NCI-H526 treated with DMSO at 0.1 percent for 48 hours (cell line): ENCODE measurements at regions not wholly inside any gene's neighbourhood (a gene's known extent, or its start where the extent isn't known, plus 50 kb on each side); places are given as distances from the start of the nearest gene placed in this dataset.

Experiments used
- DNase-seq: peaks from one replicate; lab custom pipeline; 2025; lab: John Stamatoyannopoulos, UW

- DNase-seq = no peak
Observed at GRCh38 chr4:57605376-57605775, 495.2 kb upstream of the IGFBP7 start.

- no peak for DNase-seq
Observed at GRCh38 chr4:57602141-57602540, 492.0 kb upstream of the IGFBP7 start.

- DNase-seq = no peak
Observed at GRCh38 chr4:57591073-57591472, 480.9 kb upstream of the IGFBP7 start.

- DNase-seq = no peak
Observed at GRCh38 chr4:57588557-57588956, 478.4 kb upstream of the IGFBP7 start.

- no peak for DNase-seq
Observed at GRCh38 chr4:57580710-57581599, 470.8 kb upstream of the IGFBP7 start.

GRCh38 chr4:57575426-57575825, 465.2 kb upstream of the IGFBP7 start:
- DNase-seq = no peak

- DNase-seq = no peak
Observed at GRCh38 chr4:57554556-57555092, 444.4 kb upstream of the IGFBP7 start.

- no peak for DNase-seq
Observed at GRCh38 chr4:57553728-57554127, 443.5 kb upstream of the IGFBP7 start.

- no peak for DNase-seq
Observed at GRCh38 chr4:57550198-57550597, 440.0 kb upstream of the IGFBP7 start.

GRCh38 chr4:57548856-57549255, 438.7 kb upstream of the IGFBP7 start:
- no peak for DNase-seq

- DNase-seq = no peak
Observed at GRCh38 chr4:57544811-57545654, 434.8 kb upstream of the IGFBP7 start.

- no peak for DNase-seq
Observed at GRCh38 chr4:57504797-57505530, 394.8 kb upstream of the IGFBP7 start.

- DNase-seq = no peak
Observed at GRCh38 chr4:57504139-57504538, 394.0 kb upstream of the IGFBP7 start.

GRCh38 chr4:57501720-57502119, 391.5 kb upstream of the IGFBP7 start:
- DNase-seq = no peak

- DNase-seq = no peak
Observed at GRCh38 chr4:57499786-57500185, 389.6 kb upstream of the IGFBP7 start.

GRCh38 chr4:57498251-57498650, 388.1 kb upstream of the IGFBP7 start:
- DNase-seq = no peak

GRCh38 chr4:57496697-57497471, 386.7 kb upstream of the IGFBP7 start:
- no peak for DNase-seq

GRCh38 chr4:57494821-57495220, 384.6 kb upstream of the IGFBP7 start:
- DNase-seq = no peak

GRCh38 chr4:57492251-57492878, 382.2 kb upstream of the IGFBP7 start:
- no peak for DNase-seq

GRCh38 chr4:57491388-57491787, 381.2 kb upstream of the IGFBP7 start:
- no peak for DNase-seq
